ENCODE measurements at regions not wholly inside any gene's neighbourhood (a gene's known extent, or its start where the extent isn't known, plus 50 kb on each side); places are given as distances from the start of the nearest gene placed in this dataset.
A peak's percentile ranks its signal among the peaks of the same experiment; 100 is the strongest.

DNA sequence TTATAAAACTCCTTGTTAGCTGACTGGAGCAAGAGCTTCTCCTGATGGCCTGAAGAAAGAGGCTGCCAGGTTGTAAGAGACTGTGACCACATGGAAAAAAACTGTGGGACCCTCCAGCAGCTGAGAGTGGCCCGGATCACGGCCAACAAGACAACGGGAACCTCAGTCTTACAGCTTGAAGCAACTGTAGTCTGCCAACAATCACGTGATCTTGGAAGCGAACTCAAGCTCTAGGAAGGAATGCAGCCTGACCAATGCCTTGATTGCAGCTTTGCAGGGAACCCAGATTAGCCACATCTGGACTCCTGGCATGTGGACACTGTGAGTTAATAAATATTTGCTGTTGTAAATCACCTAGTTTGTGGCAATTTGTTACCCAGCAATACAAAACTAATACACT, 442.6 kb upstream of the PRMT6 start:
- no peak for TF ChIP-seq CTCF (IDR thresholded peaks at IDR 0.05; ENCODE audit: insufficient read depth, low read length)
- no peak overlapping the region for H3K4me3 ChIP-seq (ENCODE audit: low read depth, low read length)
- DNase-seq (ENCODE audit: low read depth), result peak; percentile 27

GRCh38 chr1:106615473-106615872, 441.0 kb upstream of the PRMT6 start:
- no peak for TF ChIP-seq CTCF (IDR thresholded peaks at IDR 0.05; ENCODE audit: insufficient read depth, low read length)
- H3K4me3 ChIP-seq (ENCODE audit: low read depth, low read length), result no peak overlapping the region
- DNase-seq (ENCODE audit: low read depth), result no peak

GRCh38 chr1:106619080-106619826, 437.2 kb upstream of the PRMT6 start:
- no peak overlapping the region for H3K4me3 ChIP-seq (ENCODE audit: low read depth, low read length)
- DNase-seq (ENCODE audit: low read depth), result no peak
- no peak for TF ChIP-seq CTCF (IDR thresholded peaks at IDR 0.05; ENCODE audit: insufficient read depth, low read length)

DNA sequence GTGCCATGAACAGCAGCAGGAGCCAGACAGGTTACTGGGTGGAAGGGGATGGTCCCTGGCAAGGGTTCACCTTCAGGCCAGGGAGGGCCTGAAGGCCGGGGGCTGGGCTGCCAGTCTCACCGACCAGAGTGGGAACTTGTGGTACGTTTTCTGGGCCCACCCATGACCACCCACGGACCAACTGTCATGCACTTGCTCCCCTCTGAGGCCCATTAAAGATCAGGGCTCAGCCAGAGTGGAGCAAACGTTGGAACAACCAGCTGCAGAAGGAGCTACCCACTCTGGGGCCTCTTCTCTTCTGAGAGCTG, 436.7 kb upstream of the PRMT6 start:
- DNase-seq (ENCODE audit: low read depth), result no peak
- TF ChIP-seq CTCF (IDR thresholded peaks at IDR 0.05; ENCODE audit: insufficient read depth, low read length), result no peak
- H3K4me3 ChIP-seq (ENCODE audit: low read depth, low read length), result no peak overlapping the region

GRCh38 chr1:106620521-106620954, 435.9 kb upstream of the PRMT6 start:
- DNase-seq (ENCODE audit: low read depth), result peak; percentile 85
- no peak overlapping the region for H3K4me3 ChIP-seq (ENCODE audit: low read depth, low read length)
- TF ChIP-seq CTCF (IDR thresholded peaks at IDR 0.05; ENCODE audit: insufficient read depth, low read length), result no peak

GRCh38 chr1:106621853-106622252, 434.6 kb upstream of the PRMT6 start:
- no peak for TF ChIP-seq CTCF (IDR thresholded peaks at IDR 0.05; ENCODE audit: insufficient read depth, low read length)
- H3K4me3 ChIP-seq (ENCODE audit: low read depth, low read length), result no peak overlapping the region
- peak; percentile 16 for DNase-seq (ENCODE audit: low read depth)

DNA sequence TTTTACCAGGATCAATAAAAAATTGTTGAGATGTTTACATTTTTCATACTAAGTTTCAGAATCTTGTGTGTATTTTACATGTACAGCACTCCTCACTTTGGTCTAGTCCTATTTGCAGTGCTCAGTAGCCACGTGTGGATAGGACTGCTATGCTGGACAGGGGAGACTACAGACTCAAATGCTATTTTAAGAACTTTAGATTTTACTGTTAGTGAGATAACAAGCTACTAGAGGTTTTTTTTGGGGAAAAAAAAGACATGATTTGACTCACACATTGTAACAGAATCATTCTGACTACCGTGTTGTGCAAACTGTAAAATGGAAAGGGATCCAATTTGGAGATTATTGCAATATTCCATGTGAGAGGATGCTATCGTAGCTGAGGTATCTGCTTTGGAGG, 418.9 kb upstream of the PRMT6 start:
- peak; percentile 10 for DNase-seq (ENCODE audit: low read depth)
- TF ChIP-seq CTCF (IDR thresholded peaks at IDR 0.05; ENCODE audit: insufficient read depth, low read length), result no peak

More for the DNA sequence above, 418.9 kb upstream of the PRMT6 start:
- no peak overlapping the region for H3K4me3 ChIP-seq (ENCODE audit: low read depth, low read length)

Measured in fibroblast of the aortic adventitia (primary cell).